Uterus (tissue), 3 donors: ENCODE measurements at regions not wholly inside any gene's neighbourhood (a gene's known extent, or its start where the extent isn't known, plus 50 kb on each side); places are given as distances from the start of the nearest gene placed in this dataset.

Source experiments
- DNase-seq, 2 donors: peaks; one replicate each; pipeline ENCODE4 v3.0.0-alpha.2; 2019 to 2020
- H3K27ac ChIP-seq, 2 donors: fragments of 200-600 bp; sonication (generic); 1 replicate in 1 of 2; 2 replicates in 1 of 2; pipeline ENCODE4 v1.5.1; 2016 to 2018
- H3K27me3 ChIP-seq, 2 donors: fragments of 200-600 bp; sonication (generic); one replicate each; pipeline ENCODE4 v1.5.1; 2018 to 2019; ENCODE audit warnings: control low read depth in 1 of 2
- H3K36me3 ChIP-seq, 2 donors: fragments of 200-600 bp; sonication (generic); one replicate each; pipeline ENCODE4 v1.5.1; 2019; ENCODE audit warnings: control low read depth in 1 of 2
- H3K4me1 ChIP-seq, 2 donors: fragments of 200-600 bp; sonication (generic); one replicate each; pipeline ENCODE4 v1.5.1; 2018 to 2019; ENCODE audit warnings: control low read depth in 1 of 2
- H3K4me3 ChIP-seq, 2 donors: fragments of 200-600 bp; sonication (generic); 1 replicate in 1 of 2; 2 replicates in 1 of 2; pipeline ENCODE4 v1.5.1; 2018 to 2019; ENCODE audit warnings: mild to moderate bottlenecking in 1 of 2
- H3K9me3 ChIP-seq, 2 donors: fragments of 200-600 bp; sonication (generic); one replicate each; pipeline ENCODE4 v1.5.1; 2019; ENCODE audit warnings: control low read depth in 1 of 2
- CTCF ChIP-seq, 4 experiments: fragments of 200-600 bp in 2 of 4; fragments of 450-650 bp in 2 of 4; sonication (generic) in 2 of 4; IDR thresholded peaks; one replicate each; pipeline ENCODE4 v1.5.1; 2016 to 2019; ENCODE audit warnings: antibody characterized with exemption in 4 of 4, mild to moderate bottlenecking in 2 of 4, moderate library complexity in 1 of 4
- POLR2A ChIP-seq, 2 donors: fragments of 450-650 bp; IDR thresholded peaks; one replicate each; pipeline ENCODE4 v1.6.1; 2016; ENCODE audit warnings: antibody characterized with exemption in 2 of 2, mild to moderate bottlenecking in 1 of 2, moderate library complexity in 1 of 2
- intact Hi-C: fragments of 100-400 bp; cut with DNase I; formaldehyde crosslinking; loops from one replicate; pipeline ENCODE4 v1.15.1; 2023; ENCODE audit warnings: low total_unique reads
- donor health status: DM: yes; HTN: yes; CAD: no.

- DNase-seq = no peak
- TF ChIP-seq POLR2A (IDR thresholded peaks at IDR 0.05) (no peak), CTCF (IDR thresholded peaks at IDR 0.05) (no peak)
- H3K4me1 ChIP-seq = no peaks in the 10 kb centered on the region
- intact Hi-C loops = no loop called here
- no peaks in the 10 kb centered on the region for H3K9me3 ChIP-seq
- no peak overlapping the region for H3K27ac ChIP-seq
- no peaks in the 10 kb centered on the region for H3K27me3 ChIP-seq
- no peak overlapping the region for H3K4me3 ChIP-seq
- H3K36me3 ChIP-seq = no peaks in the 10 kb centered on the region
Observed at GRCh38 chr3:154668835-154669234, 238.8 kb upstream of the GPR149 start.

DNA sequence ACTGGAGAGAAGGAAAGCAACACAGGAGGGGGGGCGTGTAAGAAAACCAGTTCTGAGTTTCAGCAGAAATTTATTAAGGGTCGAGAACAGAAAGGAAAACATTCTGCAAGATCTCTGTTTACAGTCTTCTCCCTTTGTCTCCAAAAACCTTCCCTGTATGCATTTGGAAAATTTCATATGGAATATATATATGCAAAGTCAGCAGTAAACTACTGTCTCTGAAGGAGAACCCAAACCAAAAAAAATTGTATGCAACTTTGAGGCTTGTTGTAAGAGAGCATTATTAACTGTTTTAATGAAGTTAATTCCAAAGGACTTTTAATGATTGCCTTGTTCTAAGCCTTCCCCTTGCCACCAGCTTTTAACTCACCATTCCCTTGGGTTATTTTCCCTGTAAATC, 238.2 kb upstream of the GPR149 start:
- no peaks in the 10 kb centered on the region for H3K4me1 ChIP-seq
- intact Hi-C loops = no loop called here
- H3K27me3 ChIP-seq = no peaks in the 10 kb centered on the region
- H3K4me3 ChIP-seq = no peak overlapping the region
- no peak for TF ChIP-seq CTCF (IDR thresholded peaks at IDR 0.05)
- TF ChIP-seq POLR2A (IDR thresholded peaks at IDR 0.05) = no peak
- no peaks in the 10 kb centered on the region for H3K9me3 ChIP-seq
- H3K27ac ChIP-seq = no peak overlapping the region
- no peak for DNase-seq
- no peaks in the 10 kb centered on the region for H3K36me3 ChIP-seq

GRCh38 chr3:154666542-154666941, 236.6 kb upstream of the GPR149 start:
- DNase-seq = no peak
- Histone ChIP-seq H3K27ac (no peak overlapping the region), H3K4me1 (no peaks in the 10 kb centered on the region), H3K36me3 (no peaks in the 10 kb centered on the region), H3K27me3 (no peaks in the 10 kb centered on the region), H3K9me3 (no peaks in the 10 kb centered on the region), H3K4me3 (no peak overlapping the region)
- intact Hi-C loops = no loop called here
- TF ChIP-seq CTCF (IDR thresholded peaks at IDR 0.05) (no peak), POLR2A (IDR thresholded peaks at IDR 0.05) (no peak)

DNA sequence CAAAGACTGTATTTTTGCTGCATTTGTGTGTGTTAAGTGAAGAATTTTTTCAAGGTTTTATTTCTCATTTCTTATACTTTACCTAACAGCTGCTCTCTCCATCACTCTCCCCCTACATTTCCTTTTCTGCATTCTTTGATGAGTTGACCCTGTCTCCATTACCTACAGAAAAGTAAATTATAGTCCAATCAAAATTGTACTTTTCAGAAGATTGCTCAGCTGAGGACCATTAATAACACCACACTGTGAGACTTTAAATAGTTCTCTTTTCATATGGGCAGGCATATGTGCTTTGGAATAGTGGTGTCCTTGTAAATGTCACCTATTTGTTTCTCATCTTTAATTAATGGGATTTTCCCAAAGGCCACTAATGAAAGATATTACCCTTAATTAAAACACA, 234.7 kb upstream of the GPR149 start:
- intact Hi-C loops = no loop called here
- H3K36me3 ChIP-seq = no peaks in the 10 kb centered on the region
- TF ChIP-seq POLR2A (IDR thresholded peaks at IDR 0.05) = no peak
- TF ChIP-seq CTCF (IDR thresholded peaks at IDR 0.05) = no peak

GRCh38 chr3:154662851-154663250, 232.9 kb upstream of the GPR149 start:
- Histone ChIP-seq H3K27ac (no peak overlapping the region), H3K27me3 (no peaks in the 10 kb centered on the region), H3K9me3 (no peaks in the 10 kb centered on the region), H3K4me3 (no peak overlapping the region), H3K36me3 (no peaks in the 10 kb centered on the region), H3K4me1 (no peaks in the 10 kb centered on the region)
- no peak for DNase-seq
- TF ChIP-seq CTCF (IDR thresholded peaks at IDR 0.05) (no peak), POLR2A (IDR thresholded peaks at IDR 0.05) (no peak)
- intact Hi-C loops = no loop called here

More for the DNA sequence above, 234.7 kb upstream of the GPR149 start:
- no peak overlapping the region for H3K4me3 ChIP-seq
- DNase-seq = no peak
- no peaks in the 10 kb centered on the region for H3K27me3 ChIP-seq
- no peaks in the 10 kb centered on the region for H3K4me1 ChIP-seq
- H3K9me3 ChIP-seq = no peaks in the 10 kb centered on the region
- no peak overlapping the region for H3K27ac ChIP-seq
